ENCODE measurements at regions not wholly inside any gene's neighbourhood (a gene's known extent, or its start where the extent isn't known, plus 50 kb on each side); places are given as distances from the start of the nearest gene placed in this dataset.
"Not testable (repeated sequence)": the region's sequence is repeated elsewhere in the genome, so short reads cannot be mapped to it uniquely, and the experiment has no call there.

- DNase-seq (ENCODE audit: low read depth) = not testable (repeated sequence)
Measured at GRCh38 chr5:177857642-177858200, 75.0 kb upstream of the FAM153A start.

GRCh38 chr5:177856474-177856873 is 73.8 kb upstream of the FAM153A start:
- not testable (repeated sequence) for DNase-seq (ENCODE audit: low read depth)

- not testable (repeated sequence) for DNase-seq (ENCODE audit: low read depth)
Measured at GRCh38 chr5:177847914-177848313, 65.2 kb upstream of the FAM153A start.

- DNase-seq (ENCODE audit: low read depth) = not testable (repeated sequence)
Measured at GRCh38 chr5:177846598-177846997, 63.9 kb upstream of the FAM153A start.

- not testable (repeated sequence) for DNase-seq (ENCODE audit: low read depth)
Measured at GRCh38 chr5:177845906-177846305, 63.2 kb upstream of the FAM153A start.

GRCh38 chr5:177836191-177836590 is 53.5 kb upstream of the FAM153A start:
- DNase-seq (ENCODE audit: low read depth) = not testable (repeated sequence)
